ENCODE measurements at regions not wholly inside any gene's neighbourhood (a gene's known extent, or its start where the extent isn't known, plus 50 kb on each side); places are given as distances from the start of the nearest gene placed in this dataset.

- TF ChIP-seq CTCF (IDR thresholded peaks at IDR 0.05) (no peak), POLR2A (IDR thresholded peaks at IDR 0.05) (no peak)
Measured at GRCh38 chr11:130692220-130692619, 224.1 kb downstream of the SNX19 start.
